ENCODE measurements at regions not wholly inside any gene's neighbourhood (a gene's known extent, or its start where the extent isn't known, plus 50 kb on each side); places are given as distances from the start of the nearest gene placed in this dataset.

DNA sequence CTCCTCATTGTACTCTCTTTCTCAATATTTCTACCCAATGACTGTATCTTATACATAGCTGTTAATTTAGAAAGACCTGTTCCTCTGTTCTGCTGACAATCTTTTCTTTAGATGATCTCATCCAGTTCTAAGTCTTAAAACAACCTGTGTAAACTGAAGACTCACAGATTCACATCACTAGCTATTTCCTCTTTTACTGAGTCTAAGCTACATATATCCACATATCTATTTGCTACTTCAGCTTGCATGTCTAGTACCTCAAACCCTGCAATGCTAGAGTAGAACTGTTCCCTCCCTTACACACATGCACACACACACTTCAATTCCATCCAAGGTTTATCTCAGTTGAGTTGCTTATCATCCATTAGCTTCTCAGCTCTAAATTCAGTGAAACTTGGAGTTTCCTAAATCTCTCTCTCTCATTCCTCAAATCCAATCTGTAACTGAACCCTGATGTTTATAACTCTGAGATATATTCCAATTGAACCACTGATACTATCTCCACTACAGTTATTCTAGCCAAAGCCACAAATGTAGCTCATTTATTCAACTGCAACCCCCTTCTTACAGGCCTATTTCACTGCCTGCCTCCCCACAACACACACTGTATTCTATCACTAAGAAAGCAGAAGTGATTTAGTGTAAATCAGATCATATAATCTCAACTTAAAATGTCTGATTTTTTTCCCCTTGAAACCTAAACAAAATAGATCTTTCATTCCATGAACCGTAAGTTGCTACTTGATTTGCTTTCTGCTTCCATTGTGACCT, 1036.8 kb upstream of the POT1 start:
- no peaks in the 10 kb centered on the region for H3K9me3 ChIP-seq (ENCODE audit: control extremely low read depth in 1 of 5, control insufficient read depth in 4 of 5, insufficient read depth in 2 of 5, low read depth in 1 of 5, low read length in 4 of 5)
- no peaks in the 10 kb centered on the region for H3K4me1 ChIP-seq (ENCODE audit: control extremely low read depth in 1 of 4, control insufficient read depth in 4 of 4, insufficient read depth in 4 of 4, low read length in 3 of 4)
- no CpG with 5 or more reads among the region's 1 CpG for WGBS (ENCODE audit: insufficient coverage)
- POLR2A ChIA-PET = no interaction called here
- CTCF ChIA-PET = no interaction called here
- no peak overlapping the region for H3K27ac ChIP-seq (ENCODE audit: insufficient read depth in 1 of 2, low read depth in 1 of 2, low read length in 2 of 2, poor library complexity in 1 of 2, severe bottlenecking in 2 of 2)
- no peaks in the 10 kb centered on the region for H3K36me3 ChIP-seq (ENCODE audit: control insufficient read depth in 4 of 4, insufficient read depth in 4 of 4, low read length in 3 of 4)
- no peaks in the 10 kb centered on the region for H3K27me3 ChIP-seq (replicated peaks in 2 of 5; ENCODE audit: control insufficient read depth in 4 of 5, insufficient read depth in 5 of 5, low read length in 4 of 5)
- no peak for DNase-seq
- H3K4me3 ChIP-seq (ENCODE audit: control insufficient read depth in 1 of 7, extremely low read depth in 1 of 7, insufficient read depth in 4 of 7, low read depth in 2 of 7, low read length in 6 of 7) = no peak overlapping the region

DNA sequence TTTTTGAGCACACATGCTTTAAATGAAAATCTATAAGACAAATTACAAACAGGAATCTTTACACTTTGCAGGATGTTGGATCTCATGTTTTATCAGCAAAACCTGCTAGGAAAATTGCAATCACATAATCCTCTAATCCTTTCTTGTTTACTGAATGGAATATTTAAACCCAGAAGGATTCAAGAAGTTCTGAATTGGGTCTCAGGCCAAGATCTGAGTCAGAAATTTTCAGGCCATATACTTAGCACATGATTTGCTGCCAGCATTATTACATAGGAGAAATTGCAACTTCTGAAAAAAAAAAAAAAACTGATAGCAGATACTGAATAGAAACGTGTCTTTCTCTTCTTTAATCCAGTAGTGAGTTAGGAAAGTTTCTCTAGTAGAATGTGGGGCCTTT, 1005.3 kb upstream of the POT1 start:
- no peaks in the 10 kb centered on the region for H3K9me3 ChIP-seq (ENCODE audit: control extremely low read depth in 1 of 5, control insufficient read depth in 4 of 5, insufficient read depth in 2 of 5, low read depth in 1 of 5, low read length in 4 of 5)
- H3K27ac ChIP-seq (ENCODE audit: insufficient read depth in 1 of 2, low read depth in 1 of 2, low read length in 2 of 2, poor library complexity in 1 of 2, severe bottlenecking in 2 of 2) = no peak overlapping the region
- H3K4me1 ChIP-seq (ENCODE audit: control extremely low read depth in 1 of 4, control insufficient read depth in 4 of 4, insufficient read depth in 4 of 4, low read length in 3 of 4) = no peaks in the 10 kb centered on the region
- POLR2A ChIA-PET = no interaction called here
- H3K4me3 ChIP-seq (ENCODE audit: control insufficient read depth in 1 of 7, extremely low read depth in 1 of 7, insufficient read depth in 4 of 7, low read depth in 2 of 7, low read length in 6 of 7) = no peak overlapping the region
- no CpG with 5 or more reads among the region's 1 CpG for WGBS (ENCODE audit: insufficient coverage)
- CTCF ChIA-PET = no interaction called here
- no peaks in the 10 kb centered on the region for H3K27me3 ChIP-seq (replicated peaks in 2 of 5; ENCODE audit: control insufficient read depth in 4 of 5, insufficient read depth in 5 of 5, low read length in 4 of 5)
- DNase-seq = no peak
- H3K36me3 ChIP-seq (ENCODE audit: control insufficient read depth in 4 of 4, insufficient read depth in 4 of 4, low read length in 3 of 4) = no peaks in the 10 kb centered on the region

GRCh38 chr7:125934539-125934938, 1004.9 kb upstream of the POT1 start:
- H3K4me3 ChIP-seq (ENCODE audit: control insufficient read depth in 1 of 7, extremely low read depth in 1 of 7, insufficient read depth in 4 of 7, low read depth in 2 of 7, low read length in 6 of 7) = no peak overlapping the region
- ChIA-PET CTCF (no interaction called here), POLR2A (no interaction called here)
- 57% methylated on average over 1 of the region's 2 CpGs for WGBS (ENCODE audit: insufficient coverage)
- no peak overlapping the region for H3K27ac ChIP-seq (ENCODE audit: insufficient read depth in 1 of 2, low read depth in 1 of 2, low read length in 2 of 2, poor library complexity in 1 of 2, severe bottlenecking in 2 of 2)
- H3K27me3 ChIP-seq (replicated peaks in 2 of 5; ENCODE audit: control insufficient read depth in 4 of 5, insufficient read depth in 5 of 5, low read length in 4 of 5) = no peaks in the 10 kb centered on the region
- no peak for DNase-seq
- H3K36me3 ChIP-seq (ENCODE audit: control insufficient read depth in 4 of 4, insufficient read depth in 4 of 4, low read length in 3 of 4) = no peaks in the 10 kb centered on the region
- no peaks in the 10 kb centered on the region for H3K9me3 ChIP-seq (ENCODE audit: control extremely low read depth in 1 of 5, control insufficient read depth in 4 of 5, insufficient read depth in 2 of 5, low read depth in 1 of 5, low read length in 4 of 5)
- H3K4me1 ChIP-seq (ENCODE audit: control extremely low read depth in 1 of 4, control insufficient read depth in 4 of 4, insufficient read depth in 4 of 4, low read length in 3 of 4) = no peaks in the 10 kb centered on the region

GRCh38 chr7:125930848-125931247, 1001.2 kb upstream of the POT1 start:
- CTCF ChIA-PET = no interaction called here
- H3K4me3 ChIP-seq (ENCODE audit: control insufficient read depth in 1 of 7, extremely low read depth in 1 of 7, insufficient read depth in 4 of 7, low read depth in 2 of 7, low read length in 6 of 7) = no peak overlapping the region
- H3K27ac ChIP-seq (ENCODE audit: insufficient read depth in 1 of 2, low read depth in 1 of 2, low read length in 2 of 2, poor library complexity in 1 of 2, severe bottlenecking in 2 of 2) = no peak overlapping the region
- DNase-seq = no peak
- WGBS (ENCODE audit: insufficient coverage) = 100% methylated on average over 1 of the region's 1 CpG
- no peaks in the 10 kb centered on the region for H3K36me3 ChIP-seq (ENCODE audit: control insufficient read depth in 4 of 4, insufficient read depth in 4 of 4, low read length in 3 of 4)
- POLR2A ChIA-PET = no interaction called here
- H3K4me1 ChIP-seq (ENCODE audit: control extremely low read depth in 1 of 4, control insufficient read depth in 4 of 4, insufficient read depth in 4 of 4, low read length in 3 of 4) = no peaks in the 10 kb centered on the region
- H3K9me3 ChIP-seq (ENCODE audit: control extremely low read depth in 1 of 5, control insufficient read depth in 4 of 5, insufficient read depth in 2 of 5, low read depth in 1 of 5, low read length in 4 of 5) = no peaks in the 10 kb centered on the region
- H3K27me3 ChIP-seq (replicated peaks in 2 of 5; ENCODE audit: control insufficient read depth in 4 of 5, insufficient read depth in 5 of 5, low read length in 4 of 5) = no peaks in the 10 kb centered on the region

DNA sequence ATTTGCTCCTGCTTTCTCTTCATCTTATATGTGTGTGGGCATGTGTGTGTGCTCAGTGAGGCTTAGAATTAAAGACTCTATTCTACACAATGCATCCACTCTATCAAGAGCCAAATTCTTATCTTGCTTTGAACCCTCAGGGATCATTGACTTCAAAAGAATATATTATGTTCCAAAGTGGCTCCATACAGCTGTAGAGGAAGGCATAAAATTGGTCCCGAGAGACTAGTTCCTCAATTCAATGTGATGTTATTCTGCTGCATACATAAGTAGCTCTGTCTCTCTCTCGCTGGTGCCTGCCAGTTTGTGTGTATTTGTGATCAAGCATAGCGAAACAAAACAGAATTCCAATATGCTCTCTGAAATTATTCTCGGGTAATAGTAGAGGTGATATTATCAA, 997.9 kb upstream of the POT1 start:
- H3K4me3 ChIP-seq (ENCODE audit: control insufficient read depth in 1 of 7, extremely low read depth in 1 of 7, insufficient read depth in 4 of 7, low read depth in 2 of 7, low read length in 6 of 7) = no peak overlapping the region
- POLR2A ChIA-PET = no interaction called here

DNA sequence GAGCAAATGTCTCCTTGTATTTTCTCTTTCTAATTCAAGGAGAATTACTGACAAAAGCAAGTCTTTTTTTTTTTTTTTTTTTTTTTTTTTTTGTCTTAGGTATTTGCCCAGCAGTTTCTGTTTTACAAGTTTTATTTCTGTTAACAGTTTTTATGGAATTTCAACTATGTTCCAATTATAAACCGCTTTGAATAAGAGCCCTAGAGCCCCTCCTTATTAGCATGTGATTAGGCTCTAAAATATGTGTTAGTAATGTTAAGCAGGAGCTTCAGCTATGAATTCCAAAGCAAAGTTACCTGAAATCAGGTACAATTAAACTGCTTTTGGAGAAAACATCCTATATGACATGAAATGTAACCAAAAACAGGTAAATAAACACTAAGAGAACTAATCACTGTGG, 997.0 kb upstream of the POT1 start:
- CTCF ChIA-PET = no interaction called here
- POLR2A ChIA-PET = no interaction called here
- Histone ChIP-seq H3K9me3 (ENCODE audit: control extremely low read depth in 1 of 5, control insufficient read depth in 4 of 5, insufficient read depth in 2 of 5, low read depth in 1 of 5, low read length in 4 of 5) (no peaks in the 10 kb centered on the region), H3K4me1 (ENCODE audit: control extremely low read depth in 1 of 4, control insufficient read depth in 4 of 4, insufficient read depth in 4 of 4, low read length in 3 of 4) (no peaks in the 10 kb centered on the region), H3K27ac (ENCODE audit: insufficient read depth in 1 of 2, low read depth in 1 of 2, low read length in 2 of 2, poor library complexity in 1 of 2, severe bottlenecking in 2 of 2) (no peak overlapping the region), H3K27me3 (replicated peaks in 2 of 5; ENCODE audit: control insufficient read depth in 4 of 5, insufficient read depth in 5 of 5, low read length in 4 of 5) (no peaks in the 10 kb centered on the region), H3K36me3 (ENCODE audit: control insufficient read depth in 4 of 4, insufficient read depth in 4 of 4, low read length in 3 of 4) (no peaks in the 10 kb centered on the region), H3K4me3 (ENCODE audit: control insufficient read depth in 1 of 7, extremely low read depth in 1 of 7, insufficient read depth in 4 of 7, low read depth in 2 of 7, low read length in 6 of 7) (no peak overlapping the region)
- no peak for DNase-seq
- no CpG with 5 or more reads among the region's 1 CpG for WGBS (ENCODE audit: insufficient coverage)

More for the DNA sequence above, 997.9 kb upstream of the POT1 start:
- H3K27me3 ChIP-seq (replicated peaks in 2 of 5; ENCODE audit: control insufficient read depth in 4 of 5, insufficient read depth in 5 of 5, low read length in 4 of 5) = no peaks in the 10 kb centered on the region
- H3K36me3 ChIP-seq (ENCODE audit: control insufficient read depth in 4 of 4, insufficient read depth in 4 of 4, low read length in 3 of 4) = no peaks in the 10 kb centered on the region
- CTCF ChIA-PET = no interaction called here
- no peak overlapping the region for H3K27ac ChIP-seq (ENCODE audit: insufficient read depth in 1 of 2, low read depth in 1 of 2, low read length in 2 of 2, poor library complexity in 1 of 2, severe bottlenecking in 2 of 2)
- WGBS (ENCODE audit: insufficient coverage) = 0% methylated on average over 1 of the region's 4 CpGs
- no peak for DNase-seq
- no peaks in the 10 kb centered on the region for H3K9me3 ChIP-seq (ENCODE audit: control extremely low read depth in 1 of 5, control insufficient read depth in 4 of 5, insufficient read depth in 2 of 5, low read depth in 1 of 5, low read length in 4 of 5)
- H3K4me1 ChIP-seq (ENCODE audit: control extremely low read depth in 1 of 4, control insufficient read depth in 4 of 4, insufficient read depth in 4 of 4, low read length in 3 of 4) = no peaks in the 10 kb centered on the region

GRCh38 chr7:125924037-125924436, 994.4 kb upstream of the POT1 start:
- ChIA-PET CTCF (no interaction called here), POLR2A (no interaction called here)
- no peak for DNase-seq
- H3K4me3 ChIP-seq (ENCODE audit: control insufficient read depth in 1 of 7, extremely low read depth in 1 of 7, insufficient read depth in 4 of 7, low read depth in 2 of 7, low read length in 6 of 7) = no peak overlapping the region
- no peaks in the 10 kb centered on the region for H3K9me3 ChIP-seq (ENCODE audit: control extremely low read depth in 1 of 5, control insufficient read depth in 4 of 5, insufficient read depth in 2 of 5, low read depth in 1 of 5, low read length in 4 of 5)
- H3K4me1 ChIP-seq (ENCODE audit: control extremely low read depth in 1 of 4, control insufficient read depth in 4 of 4, insufficient read depth in 4 of 4, low read length in 3 of 4) = no peaks in the 10 kb centered on the region
- H3K36me3 ChIP-seq (ENCODE audit: control insufficient read depth in 4 of 4, insufficient read depth in 4 of 4, low read length in 3 of 4) = no peaks in the 10 kb centered on the region
- no peaks in the 10 kb centered on the region for H3K27me3 ChIP-seq (replicated peaks in 2 of 5; ENCODE audit: control insufficient read depth in 4 of 5, insufficient read depth in 5 of 5, low read length in 4 of 5)
- H3K27ac ChIP-seq (ENCODE audit: insufficient read depth in 1 of 2, low read depth in 1 of 2, low read length in 2 of 2, poor library complexity in 1 of 2, severe bottlenecking in 2 of 2) = no peak overlapping the region
- WGBS (ENCODE audit: insufficient coverage) = 69% methylated on average over 2 of the region's 2 CpGs
